Neutrophil (primary cell): ENCODE measurements at regions not wholly inside any gene's neighbourhood (a gene's known extent, or its start where the extent isn't known, plus 50 kb on each side); places are given as distances from the start of the nearest gene placed in this dataset.

Source experiments
- H3K27ac ChIP-seq: fragments of 200-600 bp; sonication (generic); 2 replicates; pipeline ENCODE4 v1.5.1; 2016; ENCODE audit warnings: mild to moderate bottlenecking, moderate library complexity
- H3K27me3 ChIP-seq: fragments of 200-600 bp; sonication (generic); 2 replicates; pipeline ENCODE4 v1.6.0; 2016; ENCODE audit warnings: mild to moderate bottlenecking
- H3K36me3 ChIP-seq: fragments of 200-600 bp; sonication (generic); 2 replicates; pipeline ENCODE4 v1.5.1; 2017
- H3K4me1 ChIP-seq, 2 experiments: fragments of 200-600 bp in 1 of 2; sonication (generic) in 1 of 2; 1 replicate in 1 of 2; 2 replicates in 1 of 2; pipeline versions ENCODE4 v1.5.1 to v1.6.1; 2013 to 2016; ENCODE audit warnings: low read depth in 1 of 2, low read length in 1 of 2, mild to moderate bottlenecking in 1 of 2, moderate library complexity in 1 of 2; ENCODE audit not compliant: control insufficient read depth in 1 of 2, insufficient read depth in 1 of 2
- H3K4me3 ChIP-seq, 2 experiments: fragments of 200-600 bp in 1 of 2; sonication (generic) in 1 of 2; 1 replicate in 1 of 2; 2 replicates in 1 of 2; pipeline ENCODE4 v1.5.1; 2013 to 2016; ENCODE audit warnings: low read depth in 1 of 2, low read length in 1 of 2, mild to moderate bottlenecking in 1 of 2, moderate library complexity in 1 of 2
- H3K9me3 ChIP-seq: fragments of 200-600 bp; sonication (generic); 2 replicates; pipeline ENCODE4 v1.5.1; 2016
- CTCF ChIP-seq: fragments of 200-600 bp; sonication (generic); IDR thresholded peaks from 2 replicates; pipeline ENCODE4 v1.5.1; 2016; ENCODE audit warnings: antibody characterized with exemption

DNA sequence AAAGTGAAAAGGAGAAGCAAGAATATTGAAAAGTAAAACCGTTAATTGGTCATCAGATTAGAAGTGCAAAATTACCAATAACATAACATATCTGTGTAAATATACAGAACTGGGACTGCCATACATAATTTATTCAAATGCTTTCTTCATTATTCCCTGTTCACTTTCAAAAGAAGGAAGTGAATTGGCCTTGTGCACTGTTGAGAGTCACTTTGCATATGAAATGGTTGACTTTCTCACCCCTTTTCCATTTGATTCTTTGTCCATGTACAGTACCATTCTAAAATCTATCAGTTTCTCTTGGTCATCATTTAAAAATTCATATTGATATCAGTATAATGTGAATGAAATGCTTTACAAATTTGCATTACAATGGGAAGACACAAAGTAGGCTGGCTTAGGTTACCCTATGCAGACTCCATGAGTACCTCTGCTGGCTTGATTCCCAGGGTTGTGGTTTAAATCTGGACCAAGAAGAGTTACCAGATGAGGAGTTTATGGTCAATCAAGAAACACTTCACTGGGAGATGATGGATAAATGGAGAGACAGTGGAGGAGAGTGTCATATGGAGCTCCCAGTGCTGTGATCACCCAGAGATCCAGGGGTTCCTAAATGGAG is 210.9 kb upstream of the TOPAZ1 start:
- no peak overlapping the region for H3K27ac ChIP-seq
- no peaks in the 10 kb centered on the region for H3K9me3 ChIP-seq
- TF ChIP-seq CTCF, result no peak
- H3K27me3 ChIP-seq, result peaks cover 45% of the 10 kb centered on the region
- no peaks in the 10 kb centered on the region for H3K36me3 ChIP-seq
- H3K4me1 ChIP-seq, result no peaks in the 10 kb centered on the region
- H3K4me3 ChIP-seq, result no peak overlapping the region

DNA sequence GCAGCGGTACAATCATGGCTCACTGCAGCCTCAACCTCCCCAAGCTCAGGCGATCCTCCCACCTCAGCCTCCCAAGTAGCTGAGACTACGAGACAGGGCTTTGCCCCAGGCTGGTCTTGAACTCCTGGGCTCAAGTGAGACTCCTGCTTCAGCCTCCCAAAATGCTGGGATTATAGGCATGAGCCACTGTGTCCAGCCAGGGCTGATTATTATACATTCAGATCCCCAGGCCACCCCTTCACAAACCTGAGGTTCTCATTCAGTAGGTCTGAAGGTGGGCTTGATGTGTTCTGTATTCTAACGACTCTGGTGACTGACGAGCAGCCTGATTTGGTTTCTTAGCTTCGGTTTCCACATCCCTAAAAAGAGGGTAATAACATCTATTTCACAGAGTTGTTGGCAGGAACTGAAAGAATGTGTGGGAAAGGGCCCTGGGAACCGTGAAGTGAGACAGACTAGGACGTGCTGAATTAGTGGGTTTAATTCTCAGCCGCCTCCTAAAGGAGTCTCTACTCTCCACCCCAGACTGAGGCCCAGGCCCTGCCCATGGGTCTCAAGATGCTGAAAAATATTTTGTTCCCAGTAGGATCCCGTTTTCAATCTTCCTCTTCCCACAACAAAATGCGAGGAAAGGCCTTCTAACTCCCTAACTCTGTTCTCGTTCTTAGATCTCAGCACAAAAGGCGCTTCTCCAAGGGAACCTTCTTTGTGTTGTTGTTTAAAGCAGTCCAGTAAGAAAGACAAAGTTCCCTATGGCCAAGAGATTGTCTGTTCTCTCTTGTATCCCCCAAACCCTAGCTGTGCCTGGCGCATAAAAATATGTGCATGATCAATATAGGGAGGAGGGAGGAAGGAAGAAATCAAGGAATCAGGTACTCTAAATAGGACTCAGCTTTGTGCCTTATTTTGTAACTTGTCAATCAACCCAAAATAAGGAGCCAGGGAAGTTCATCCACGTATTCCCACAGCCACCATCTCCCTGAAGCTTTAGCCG is 210.0 kb upstream of the TOPAZ1 start:
- Histone ChIP-seq H3K27me3 (peaks cover 43% of the 10 kb centered on the region), H3K27ac (no peak overlapping the region), H3K4me1 (no peaks in the 10 kb centered on the region), H3K4me3 (no peak overlapping the region), H3K36me3 (no peaks in the 10 kb centered on the region), H3K9me3 (no peaks in the 10 kb centered on the region)
- no peak for TF ChIP-seq CTCF

GRCh38 chr3:44032487-44032886 is 209.2 kb upstream of the TOPAZ1 start:
- Histone ChIP-seq H3K4me3 (no peak overlapping the region), H3K9me3 (no peaks in the 10 kb centered on the region), H3K36me3 (no peaks in the 10 kb centered on the region), H3K27me3 (peaks cover 36% of the 10 kb centered on the region), H3K4me1 (no peaks in the 10 kb centered on the region), H3K27ac (no peak overlapping the region)
- no peak for TF ChIP-seq CTCF

DNA sequence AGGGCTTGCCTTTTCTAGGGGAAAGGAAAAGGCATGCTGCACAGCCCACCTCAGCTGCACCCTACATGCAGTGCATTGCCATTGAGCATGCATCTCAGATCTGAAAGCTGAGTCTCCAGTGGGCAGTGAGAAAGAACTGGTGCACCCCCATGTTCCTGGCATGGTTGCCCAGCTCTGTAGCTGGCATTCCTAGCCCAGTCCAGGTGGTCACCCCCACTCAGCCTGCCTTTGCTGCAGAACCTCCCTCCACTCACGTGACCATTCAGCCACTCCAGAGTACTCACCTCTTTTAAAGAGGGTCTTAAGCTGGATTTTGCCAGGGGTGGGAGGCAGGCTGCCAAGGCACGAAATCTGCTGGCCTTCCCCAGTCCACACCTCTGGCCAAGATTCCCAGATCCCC is 208.6 kb upstream of the TOPAZ1 start:
- Histone ChIP-seq H3K27me3 (peaks cover 30% of the 10 kb centered on the region), H3K9me3 (no peaks in the 10 kb centered on the region), H3K4me3 (no peak overlapping the region), H3K4me1 (no peaks in the 10 kb centered on the region), H3K36me3 (no peaks in the 10 kb centered on the region), H3K27ac (no peak overlapping the region)
- no peak for TF ChIP-seq CTCF

DNA sequence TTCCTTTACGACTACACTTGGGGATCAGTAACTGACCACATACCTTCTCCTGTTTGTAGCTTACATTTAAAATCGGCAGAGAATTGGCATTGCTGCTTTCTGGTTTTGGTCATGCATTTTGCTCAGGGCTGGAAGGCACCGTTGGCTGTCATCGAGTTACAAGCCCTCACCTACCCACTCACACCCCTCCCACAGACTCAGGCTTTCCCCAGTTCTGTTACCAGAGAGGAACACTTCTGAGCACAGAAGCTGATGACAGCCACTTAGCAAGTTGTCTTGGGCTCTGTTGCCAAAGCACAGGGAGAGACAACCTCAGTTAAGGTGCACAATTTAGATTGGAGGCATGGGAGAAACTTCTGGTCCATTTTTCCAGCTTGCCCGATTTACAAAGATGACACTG is 204.8 kb upstream of the TOPAZ1 start:
- H3K36me3 ChIP-seq, result no peaks in the 10 kb centered on the region
- no peaks in the 10 kb centered on the region for H3K4me1 ChIP-seq
- H3K4me3 ChIP-seq, result no peak overlapping the region
- H3K9me3 ChIP-seq, result no peaks in the 10 kb centered on the region
- no peak overlapping the region for H3K27ac ChIP-seq
- TF ChIP-seq CTCF, result no peak
- H3K27me3 ChIP-seq, result peaks cover 13% of the 10 kb centered on the region
